Prostate gland (tissue), 2 donors: ENCODE measurements at regions not wholly inside any gene's neighbourhood (a gene's known extent, or its start where the extent isn't known, plus 50 kb on each side); places are given as distances from the start of the nearest gene placed in this dataset.

Experiments
- DNase-seq: peaks from one replicate; pipeline ENCODE4 v3.0.0-alpha.2; 2019; ENCODE audit warnings: low spot score
- H3K27ac ChIP-seq, 2 donors: fragments of 200-600 bp; sonication (generic); 2 replicates each; pipeline ENCODE4 v1.5.1; 2017 to 2019
- H3K27me3 ChIP-seq: fragments of 200-600 bp; sonication (generic); replicated peaks from 2 replicates; pipeline ENCODE4 v1.5.1; 2019; ENCODE audit not compliant: insufficient read depth
- H3K36me3 ChIP-seq, 2 donors: fragments of 200-600 bp; sonication (generic); 1 replicate in 1 of 2; 2 replicates in 1 of 2; pipeline versions ENCODE4 v1.5.1 to v1.8.1; 2017 to 2019
- H3K4me1 ChIP-seq: fragments of 200-600 bp; sonication (generic); replicated peaks from 2 replicates; pipeline ENCODE4 v1.5.1; 2019
- H3K4me3 ChIP-seq, 2 donors: fragments of 200-600 bp; sonication (generic); 2 replicates each; pipeline ENCODE4 v1.5.1; 2017 to 2019
- H3K9me3 ChIP-seq: fragments of 200-600 bp; sonication (generic); 2 replicates; pipeline ENCODE4 v1.5.1; 2017
- CTCF ChIP-seq, 4 experiments: fragments of 200-600 bp in 2 of 4; fragments of 450-650 bp in 2 of 4; sonication (generic) in 2 of 4; IDR thresholded peaks; 1 replicate in 3 of 4; 2 replicates in 1 of 4; pipeline ENCODE4 v1.5.1; 2016 to 2019; ENCODE audit warnings: antibody characterized with exemption in 4 of 4, mild to moderate bottlenecking in 2 of 4, moderate library complexity in 2 of 4
- POLR2A ChIP-seq: fragments of 450-650 bp; IDR thresholded peaks from one replicate; pipeline ENCODE4 v1.6.1; 2016; ENCODE audit warnings: antibody characterized with exemption, mild to moderate bottlenecking
- POLR2AphosphoS5 ChIP-seq: sonication (generic); formaldehyde crosslinking; IDR thresholded peaks from one replicate; pipeline ENCODE4 v1.6.1; 2017; ENCODE audit warnings: antibody characterized with exemption
- WGBS: methylation state at CpG from one replicate; pipeline ENCODE4 v1.1.5; 2018; 5-methylcytosine and 5-hydroxymethylcytosine counted together
- intact Hi-C: fragments of 100-400 bp; cut with DNase I; formaldehyde crosslinking; loops from one replicate; pipeline ENCODE4 v1.14.2; 2022

- no peak for TF ChIP-seq CTCF (IDR thresholded peaks at IDR 0.05)
- TF ChIP-seq POLR2AphosphoS5 = no peak
- TF ChIP-seq POLR2A = no peak
- Histone ChIP-seq H3K9me3 (no peaks in the 10 kb centered on the region), H3K27ac (no peak overlapping the region), H3K4me3 (no peak overlapping the region), H3K36me3 (no peaks in the 10 kb centered on the region), H3K27me3 (no peaks in the 10 kb centered on the region), H3K4me1 (no peaks in the 10 kb centered on the region)
- intact Hi-C loops = no loop called here
- WGBS = 75% methylated on average over 3 of the region's 3 CpGs
- no peak for DNase-seq
These were observed 119.1 kb upstream of the CHORDC1 start for GRCh38 chr11:90341986-90342385.

GRCh38 chr11:90332415-90332814 lies 109.6 kb upstream of the CHORDC1 start:
- no peaks in the 10 kb centered on the region for H3K9me3 ChIP-seq
- H3K36me3 ChIP-seq = no peaks in the 10 kb centered on the region
- DNase-seq = no peak
- no peaks in the 10 kb centered on the region for H3K27me3 ChIP-seq
- intact Hi-C loops = no loop called here
- H3K4me3 ChIP-seq = no peak overlapping the region
- WGBS = 98% methylated on average over 1 of the region's 1 CpG
- TF ChIP-seq POLR2A = no peak
- TF ChIP-seq CTCF (IDR thresholded peaks at IDR 0.05) = no peak
- TF ChIP-seq POLR2AphosphoS5 = no peak
- no peaks in the 10 kb centered on the region for H3K4me1 ChIP-seq
- H3K27ac ChIP-seq = no peak overlapping the region

GRCh38 chr11:90330632-90331031 lies 107.8 kb upstream of the CHORDC1 start:
- H3K4me3 ChIP-seq = no peak overlapping the region
- H3K36me3 ChIP-seq = no peaks in the 10 kb centered on the region
- DNase-seq = no peak
- no peaks in the 10 kb centered on the region for H3K4me1 ChIP-seq
- 89% methylated on average over 2 of the region's 2 CpGs for WGBS
- H3K9me3 ChIP-seq = no peaks in the 10 kb centered on the region
- intact Hi-C loops = no loop called here
- H3K27me3 ChIP-seq = no peaks in the 10 kb centered on the region
- no peak for TF ChIP-seq CTCF (IDR thresholded peaks at IDR 0.05)
- TF ChIP-seq POLR2AphosphoS5 = no peak
- H3K27ac ChIP-seq = no peak overlapping the region

- whole genome bisulfite sequencing = 87% methylated on average over 1 of the region's 1 CpG
- TF ChIP-seq POLR2AphosphoS5 (no peak), CTCF (IDR thresholded peaks at IDR 0.05) (no peak), POLR2A (no peak)
- Histone ChIP-seq H3K4me1 (no peaks in the 10 kb centered on the region), H3K36me3 (no peaks in the 10 kb centered on the region), H3K9me3 (no peaks in the 10 kb centered on the region), H3K4me3 (no peak overlapping the region), H3K27ac (no peak overlapping the region), H3K27me3 (no peaks in the 10 kb centered on the region)
- intact Hi-C loops = no loop called here
- DNase-seq = no peak
These were observed 106.2 kb upstream of the CHORDC1 start for GRCh38 chr11:90329043-90329442.

GRCh38 chr11:90326647-90327046 lies 103.8 kb upstream of the CHORDC1 start:
- WGBS = 61% methylated on average over 2 of the region's 2 CpGs
- Histone ChIP-seq H3K9me3 (no peaks in the 10 kb centered on the region), H3K27ac (no peak overlapping the region), H3K27me3 (no peaks in the 10 kb centered on the region), H3K4me1 (no peaks in the 10 kb centered on the region), H3K36me3 (no peaks in the 10 kb centered on the region), H3K4me3 (no peak overlapping the region)
- TF ChIP-seq POLR2AphosphoS5 (no peak), POLR2A (no peak), CTCF (IDR thresholded peaks at IDR 0.05) (no peak)
- intact Hi-C loops = no loop called here
- DNase-seq = no peak
